VCaP (cell line): ENCODE measurements at regions not wholly inside any gene's neighbourhood (a gene's known extent, or its start where the extent isn't known, plus 50 kb on each side); places are given as distances from the start of the nearest gene placed in this dataset.
"Not testable (repeated sequence)": the region's sequence is repeated elsewhere in the genome, so short reads cannot be mapped to it uniquely, and the experiment has no call there.

ENCODE experiments used
- H3K27ac ChIP-seq: fragments of 450-650 bp; 2 replicates; pipeline ENCODE4 v1.5.1; 2017
- CTCF ChIP-seq: fragments of 450-650 bp; conservative IDR thresholded peaks from 2 replicates; pipeline ENCODE4 v1.5.1; 2017; ENCODE audit warnings: mild to moderate bottlenecking, moderate library complexity

- no peak overlapping the region for H3K27ac ChIP-seq
- TF ChIP-seq CTCF = no peak
Observed at GRCh38 chr11:87454241-87454640, 416.5 kb downstream of the TMEM135 start.

- no peak overlapping the region for H3K27ac ChIP-seq
- no peak for TF ChIP-seq CTCF
Observed at GRCh38 chr11:87453531-87454089, 415.9 kb downstream of the TMEM135 start.

GRCh38 chr11:87452025-87452424, 414.3 kb downstream of the TMEM135 start:
- H3K27ac ChIP-seq = not testable (repeated sequence)

GRCh38 chr11:87451395-87451794, 413.7 kb downstream of the TMEM135 start:
- no peak for TF ChIP-seq CTCF
- no peak overlapping the region for H3K27ac ChIP-seq

- TF ChIP-seq CTCF = no peak
- H3K27ac ChIP-seq = no peak overlapping the region
Observed at GRCh38 chr11:87447606-87448005, 409.9 kb downstream of the TMEM135 start.

DNA sequence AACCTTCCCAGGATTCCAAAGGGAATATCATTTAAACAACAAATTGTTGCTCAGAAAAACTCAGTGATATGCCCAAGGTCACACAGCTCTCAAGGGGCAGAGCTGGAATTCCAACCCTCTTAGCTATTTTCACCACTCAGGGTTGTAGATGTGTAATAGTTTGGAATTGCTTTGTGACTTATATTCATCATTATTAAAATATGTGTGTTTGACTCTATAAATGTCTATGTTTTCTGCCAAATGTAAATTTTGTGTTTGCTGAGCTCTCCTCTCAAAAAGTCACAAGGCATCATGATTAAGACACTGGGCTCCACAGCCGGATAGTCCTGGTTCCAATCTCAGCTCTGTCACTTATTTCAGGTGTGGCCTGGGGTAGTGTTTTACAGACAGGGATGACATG, 407.3 kb downstream of the TMEM135 start:
- TF ChIP-seq CTCF = no peak
- no peak overlapping the region for H3K27ac ChIP-seq

DNA sequence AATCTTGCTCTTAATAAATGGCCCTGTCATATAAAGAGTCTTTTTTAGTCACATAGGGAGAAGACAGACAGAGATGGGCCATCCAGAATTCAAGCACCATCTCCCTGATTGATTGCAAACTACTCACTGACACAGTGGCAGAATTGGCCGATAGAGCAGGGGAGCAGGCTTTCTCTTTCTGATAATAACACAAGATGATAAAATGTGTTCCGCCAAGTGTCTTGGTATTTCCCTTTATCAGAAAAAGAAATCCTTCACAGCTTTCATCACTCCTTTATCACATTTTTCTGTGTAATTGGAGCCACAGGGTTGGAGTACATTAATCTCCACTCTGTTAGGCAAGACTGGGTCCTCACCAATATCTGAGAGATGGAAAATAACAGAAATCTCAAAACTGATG, 406.0 kb downstream of the TMEM135 start:
- no peak for TF ChIP-seq CTCF
- H3K27ac ChIP-seq = no peak overlapping the region

DNA sequence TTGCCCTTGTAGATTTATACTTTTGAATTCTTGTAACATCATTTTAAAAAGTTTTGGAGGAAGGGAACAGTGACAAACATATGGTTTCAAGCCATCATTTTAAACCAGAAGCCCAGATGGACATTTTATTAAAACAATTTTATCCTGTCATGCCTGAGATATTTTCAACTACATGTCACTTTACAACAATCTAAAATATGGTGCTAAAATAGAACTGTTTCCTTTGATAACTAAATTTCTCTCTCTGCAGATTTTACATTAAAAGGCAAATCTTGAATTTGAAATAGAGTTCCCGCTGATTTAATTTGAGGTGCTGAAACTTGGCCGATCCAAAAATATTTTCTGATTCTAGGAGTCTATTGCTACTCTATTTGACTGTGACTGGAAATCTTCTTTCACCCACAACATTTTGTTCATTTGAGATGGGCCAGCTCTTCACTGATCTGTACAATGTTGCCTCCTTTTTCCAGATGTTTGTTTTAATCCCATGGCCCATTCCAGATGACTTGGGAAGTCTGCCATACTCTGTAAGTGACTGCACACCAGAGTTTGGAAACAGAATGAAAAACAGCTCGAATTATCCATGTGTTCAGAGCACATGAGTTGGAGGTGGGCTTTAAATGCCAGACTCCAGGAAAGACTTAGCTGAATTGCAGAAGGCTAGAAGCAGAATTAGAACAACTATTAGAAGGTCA, 402.5 kb downstream of the TMEM135 start:
- no peak for TF ChIP-seq CTCF

More for the DNA sequence above, 402.5 kb downstream of the TMEM135 start:
- H3K27ac ChIP-seq = no peak overlapping the region
